HPDE6-E6E7 (cell line): ENCODE measurements at regions not wholly inside any gene's neighbourhood (a gene's known extent, or its start where the extent isn't known, plus 50 kb on each side); places are given as distances from the start of the nearest gene placed in this dataset.

Source experiments
- DNase-seq: peaks from one replicate; pipeline ENCODE4 v3.0.0; 2011; ENCODE audit warnings: missing footprints; ENCODE audit errors: extremely low spot score

- no peak for DNase-seq
These were observed 156.9 kb upstream of the PCBD1 start for GRCh38 chr10:71045204-71045809.

DNA sequence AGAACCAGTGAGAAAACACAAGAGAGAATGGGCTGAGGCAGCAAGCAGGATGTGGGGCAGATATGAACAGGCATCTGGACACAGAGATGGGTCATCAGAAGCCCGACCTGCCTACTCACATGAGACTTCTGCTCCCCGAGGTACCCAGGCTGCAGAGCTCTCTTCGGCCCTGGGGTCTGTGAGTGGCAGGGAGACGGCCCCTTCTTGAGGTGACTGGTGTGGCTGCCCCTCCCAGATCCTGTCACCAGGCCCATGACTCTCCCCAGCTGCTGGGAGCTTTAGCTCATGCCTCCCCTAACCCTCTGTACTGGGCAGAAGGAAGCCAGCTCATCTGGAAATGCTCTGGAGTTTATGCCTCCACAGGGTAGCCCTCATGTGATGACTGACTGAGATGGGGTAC is 157.6 kb upstream of the PCBD1 start:
- DNase-seq: no peak

GRCh38 chr10:71046747-71047146 is 158.4 kb upstream of the PCBD1 start:
- DNase-seq: no peak

DNA sequence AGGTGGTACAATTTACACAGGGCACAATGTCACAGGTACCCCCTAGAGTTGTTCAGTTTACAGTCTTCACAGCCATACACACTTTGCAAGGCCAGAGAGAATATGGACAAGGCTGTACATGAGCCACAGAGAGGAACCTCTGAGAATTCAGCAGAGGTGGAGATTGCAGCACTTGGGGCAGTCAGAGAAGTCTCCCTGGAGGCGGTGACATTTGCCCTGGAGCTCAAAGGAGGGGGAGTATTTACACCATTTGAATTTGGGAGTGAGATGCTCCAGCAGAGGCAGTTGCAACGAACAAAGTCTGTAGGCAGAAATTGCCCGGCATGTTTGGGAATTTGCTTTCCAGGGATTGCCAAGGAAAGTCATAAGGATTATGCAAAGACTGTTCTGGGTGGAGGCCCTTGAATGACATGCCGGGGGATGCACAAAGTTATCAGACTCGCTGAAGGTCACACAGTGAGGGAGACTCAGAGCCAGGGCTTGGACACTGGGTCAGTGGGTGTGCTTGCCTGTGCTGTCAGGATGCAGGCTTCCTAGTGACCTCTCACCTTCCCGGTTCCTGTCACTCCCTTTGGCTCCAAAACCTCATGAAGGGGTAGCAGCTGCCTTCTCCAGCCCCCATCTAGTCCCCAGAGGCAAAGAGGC is 160.7 kb upstream of the PCBD1 start:
- no peak for DNase-seq

- DNase-seq: no peak
These were observed 161.6 kb upstream of the PCBD1 start for GRCh38 chr10:71049994-71050393.

DNA sequence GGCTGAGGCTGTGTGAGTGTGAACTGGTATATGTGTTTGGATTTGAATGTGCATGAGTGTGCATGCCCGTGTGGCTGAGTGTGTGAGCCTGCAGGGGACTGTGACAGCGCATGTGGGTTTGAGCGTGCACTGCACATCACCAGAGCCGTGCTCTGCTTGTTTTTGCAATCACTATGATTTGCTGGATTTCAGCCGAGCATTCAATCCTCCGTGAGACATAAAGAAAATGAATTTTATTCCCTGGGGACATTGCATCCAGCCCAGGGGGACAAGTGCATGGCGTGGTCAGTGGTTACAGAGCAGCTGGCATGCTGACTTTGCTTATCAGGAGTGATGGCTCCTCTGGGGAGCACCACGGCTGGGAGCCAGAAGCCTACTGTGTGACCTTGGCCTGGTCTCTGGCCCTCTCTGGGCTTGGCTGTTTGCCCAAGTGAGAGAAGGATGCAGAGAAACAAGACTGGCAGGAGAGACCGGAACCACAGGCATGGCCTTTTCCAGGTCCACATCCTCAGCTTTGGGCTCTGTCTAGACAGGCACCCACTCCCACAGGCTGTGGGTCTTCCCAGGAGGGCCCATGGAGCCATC is 160.2 kb upstream of the UNC5B start:
- no peak for DNase-seq

DNA sequence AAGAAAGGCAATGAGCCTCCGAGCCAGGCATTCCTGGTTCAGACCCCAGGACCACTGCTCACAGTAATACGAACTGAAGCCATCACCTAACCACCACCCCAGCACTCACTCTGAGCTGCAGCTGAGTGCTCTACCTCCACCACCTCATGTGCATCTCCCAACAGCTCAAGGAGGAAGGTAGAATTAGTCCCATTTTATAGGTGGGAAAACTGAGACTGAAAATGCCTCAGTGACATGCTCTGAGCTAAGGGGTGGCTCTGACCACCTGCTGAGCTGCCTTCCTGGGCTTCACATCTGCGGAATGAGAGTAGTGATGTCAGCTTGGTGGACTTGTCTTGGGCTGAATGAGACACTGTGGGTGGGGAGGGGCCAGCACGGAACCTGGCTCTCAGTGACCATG is 159.7 kb upstream of the UNC5B start:
- no peak for DNase-seq

GRCh38 chr10:71053169-71053895 is 159.0 kb upstream of the UNC5B start:
- DNase-seq: no peak

- DNase-seq: no peak
These were observed 154.1 kb upstream of the UNC5B start for GRCh38 chr10:71058308-71058707.

GRCh38 chr10:71059054-71059818 is 153.1 kb upstream of the UNC5B start:
- no peak for DNase-seq

GRCh38 chr10:71059943-71060342 is 152.4 kb upstream of the UNC5B start:
- no peak for DNase-seq

GRCh38 chr10:71060476-71061426 is 151.6 kb upstream of the UNC5B start:
- no peak for DNase-seq

DNA sequence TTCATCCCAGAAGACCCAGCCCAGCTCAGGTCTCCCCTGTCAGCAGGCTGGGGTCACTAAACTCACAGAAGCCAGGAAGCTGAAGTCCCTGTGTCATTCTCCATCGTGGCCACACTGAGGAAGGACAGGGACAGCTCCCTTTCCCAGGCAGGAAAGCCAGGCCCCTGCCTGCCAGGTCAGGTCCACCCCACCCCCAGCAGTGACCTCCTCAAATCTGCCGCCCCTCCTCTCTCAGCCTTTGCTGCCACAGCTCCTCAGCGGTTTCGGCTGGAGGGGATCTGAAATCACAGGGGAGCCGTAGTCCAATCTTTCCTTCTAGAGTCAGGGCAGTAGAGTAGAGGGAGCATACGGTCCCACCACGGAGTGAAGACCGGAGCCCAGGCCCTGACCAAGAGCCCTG is 150.9 kb upstream of the UNC5B start:
- no peak for DNase-seq

DNA sequence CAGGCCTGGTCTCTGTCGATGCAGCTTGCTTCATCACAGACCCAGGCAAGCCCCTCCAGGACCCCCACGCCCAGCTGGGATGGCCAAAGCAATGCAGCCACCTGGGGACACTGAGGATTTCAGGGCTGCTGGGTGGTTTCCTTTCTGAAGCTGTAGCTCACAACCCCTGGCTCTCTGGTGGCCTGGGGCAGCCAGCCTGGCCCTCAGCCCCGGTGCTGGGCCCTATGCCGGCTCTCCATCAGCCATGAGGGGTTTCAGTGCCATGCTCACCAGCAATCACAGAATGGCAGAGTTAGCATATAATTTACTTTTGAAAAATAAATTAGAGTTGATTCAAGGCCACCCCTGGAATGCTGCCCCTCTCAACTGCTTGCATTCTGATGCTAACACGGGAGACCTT is 150.2 kb upstream of the UNC5B start:
- DNase-seq: no peak

DNA sequence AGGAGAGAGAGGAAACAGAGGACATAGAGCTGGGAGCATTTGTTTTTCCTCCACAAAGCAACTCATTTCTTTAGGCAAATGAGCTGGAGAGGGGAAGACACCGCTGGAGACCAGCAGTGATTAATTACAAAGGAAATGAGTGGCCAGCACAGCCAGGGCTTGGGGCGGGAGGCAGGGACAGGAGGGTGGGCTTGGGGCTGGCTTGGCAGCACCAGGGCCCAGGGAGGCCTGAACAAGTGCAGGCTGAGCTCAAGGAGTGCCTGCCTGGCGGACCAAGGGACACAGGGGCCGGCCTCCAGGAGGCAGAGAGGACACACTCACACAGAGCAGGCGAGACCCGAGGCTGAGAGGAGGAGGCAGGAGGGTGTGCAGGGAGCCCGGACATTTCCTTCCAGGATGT is 149.0 kb upstream of the UNC5B start:
- DNase-seq: no peak

GRCh38 chr10:71064413-71065118 is 147.8 kb upstream of the UNC5B start:
- DNase-seq: no peak

DNA sequence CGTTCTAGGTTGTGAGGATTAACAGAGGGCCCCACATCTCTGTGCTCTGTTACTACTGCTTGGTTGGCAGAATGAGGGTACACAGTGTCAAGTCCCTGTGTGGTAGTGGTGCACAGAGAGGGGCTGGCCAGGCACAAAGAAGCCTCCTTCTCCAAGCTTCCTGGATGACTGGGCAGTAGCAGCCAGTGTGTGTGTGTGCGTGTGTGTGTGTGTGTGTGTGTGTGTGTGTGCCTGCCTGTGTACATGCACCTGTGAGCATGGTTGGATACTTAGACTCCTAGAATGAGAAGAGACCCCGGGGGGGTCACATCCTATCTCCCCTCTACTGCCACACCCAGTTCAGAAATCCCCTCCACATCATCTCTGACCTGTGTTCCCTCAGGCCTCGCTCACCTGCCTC is 146.7 kb upstream of the UNC5B start:
- no peak for DNase-seq

DNA sequence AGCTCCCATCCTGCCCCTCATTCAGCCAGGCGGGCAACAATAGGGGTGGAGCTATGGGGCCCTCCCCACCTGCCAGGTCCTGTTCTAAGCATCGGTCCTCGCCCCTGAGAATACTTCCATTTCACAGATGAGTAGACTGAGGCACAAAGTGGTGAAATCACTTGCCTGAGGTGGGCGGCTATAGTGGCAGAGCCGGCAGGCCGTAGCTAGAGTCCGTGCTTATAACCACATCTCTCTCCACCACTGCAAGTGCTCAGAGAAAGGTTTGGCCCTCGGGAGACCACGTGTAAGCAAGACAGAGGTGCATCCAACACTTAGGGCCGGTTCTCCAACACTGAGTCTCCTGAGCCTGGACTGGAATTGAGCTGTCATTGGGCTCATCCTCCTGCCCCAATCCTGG is 145.8 kb upstream of the UNC5B start:
- DNase-seq: no peak

DNA sequence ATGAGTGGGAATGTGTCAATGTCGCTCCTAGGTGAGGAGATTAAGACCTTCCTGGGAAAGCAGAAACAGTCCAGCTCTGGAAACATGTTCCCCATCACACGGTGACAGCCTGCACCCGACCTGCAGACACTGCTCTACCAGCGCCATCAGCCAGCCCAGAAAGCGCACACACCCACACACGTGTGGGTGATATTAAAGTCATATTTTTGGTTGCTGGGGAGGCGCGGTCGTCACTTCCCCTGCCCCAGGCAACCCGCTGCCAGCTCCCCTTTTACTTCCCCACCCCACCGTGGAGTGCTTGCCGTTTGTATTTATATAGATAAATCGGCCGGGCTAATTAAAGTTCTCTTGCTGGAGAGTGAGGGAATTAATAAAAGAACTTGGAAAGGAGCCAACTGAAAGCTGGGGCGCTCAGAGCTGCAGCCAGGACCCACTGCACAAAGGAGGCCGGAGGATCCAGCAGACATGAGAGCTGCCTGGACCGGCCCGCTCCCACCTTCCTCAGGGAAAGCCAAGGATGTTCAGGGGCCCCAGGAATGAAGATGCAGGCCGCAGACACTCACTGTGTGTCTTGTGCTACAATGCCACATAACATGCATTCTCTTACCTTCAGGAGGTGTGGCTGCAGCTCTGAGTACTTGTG is 145.2 kb upstream of the UNC5B start:
- no peak for DNase-seq

DNA sequence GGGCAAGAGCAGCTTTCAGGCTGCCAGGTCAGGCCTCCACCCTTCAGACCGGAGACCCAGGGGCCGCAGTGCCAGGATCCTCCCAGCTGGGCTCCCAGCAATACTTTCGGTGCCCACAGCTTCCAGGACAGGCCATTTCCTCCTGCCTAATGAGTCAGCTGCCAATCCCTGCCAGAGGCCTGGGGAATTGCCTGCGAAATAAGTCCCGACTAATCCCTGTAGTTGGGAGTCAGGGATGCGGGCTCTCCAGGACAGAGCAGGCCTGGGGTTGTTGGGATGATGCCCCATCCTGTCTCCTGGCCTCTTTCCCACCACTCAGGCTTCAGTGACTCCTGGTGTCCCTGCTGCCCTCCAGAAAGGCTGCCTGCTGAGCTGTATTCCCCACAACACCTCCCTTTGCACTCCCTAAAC is 143.5 kb upstream of the UNC5B start:
- peak; percentile 59 for DNase-seq
